ENCODE measurements at regions not wholly inside any gene's neighbourhood (a gene's known extent, or its start where the extent isn't known, plus 50 kb on each side); places are given as distances from the start of the nearest gene placed in this dataset.

DNA sequence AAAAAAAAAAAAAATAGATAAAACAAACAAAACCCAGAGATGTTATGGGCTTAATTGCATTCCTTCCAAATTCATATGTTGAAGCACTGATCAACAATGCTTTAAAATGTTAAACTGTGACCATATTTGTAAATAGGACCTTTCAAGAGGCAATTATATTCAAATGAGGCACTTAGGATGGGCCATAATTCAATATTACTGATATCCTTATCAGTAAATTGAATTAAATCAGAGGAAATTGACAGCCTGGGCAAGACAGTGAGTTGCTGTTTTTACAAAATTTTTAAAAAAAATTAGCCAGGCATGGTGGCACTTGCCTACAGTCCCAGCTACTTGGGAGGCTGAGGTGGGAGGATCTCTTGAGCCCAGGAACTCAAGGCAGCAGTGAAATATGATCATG lies 364.1 kb downstream of the GJA1 start:
- Mint-ChIP-seq H3K4me3 (no peak overlapping the region), H3K27ac (no peak overlapping the region), H3K36me3 (no peaks in the 10 kb centered on the region), H3K4me1 (no peaks in the 10 kb centered on the region), H3K27me3 (ENCODE audit: low read depth in 3 of 3) (no peaks in the 10 kb centered on the region), H3K9me3 (peaks cover 4 to 40% (median 14%) of the 10 kb centered on the region in 6 donors)
- DNase-seq: no peak

DNA sequence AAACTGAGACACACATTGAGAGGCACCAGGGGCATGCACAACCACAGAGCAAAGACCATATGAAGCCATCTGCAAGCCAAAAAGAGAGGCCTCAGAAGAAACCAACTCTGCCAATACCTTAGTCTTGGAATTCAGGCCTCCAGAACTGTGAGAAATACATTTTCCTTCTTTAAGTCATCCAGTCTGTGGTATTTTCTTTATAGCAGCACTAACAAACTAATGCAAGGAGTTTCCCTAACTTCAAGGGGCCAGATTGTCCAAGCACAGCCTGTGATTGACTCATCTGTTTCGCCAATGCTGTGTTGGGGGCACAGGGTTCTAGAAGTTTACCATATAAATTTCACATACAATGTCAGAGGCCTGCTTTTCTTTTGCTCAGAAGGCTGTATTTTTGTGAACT lies 364.6 kb downstream of the GJA1 start:
- Mint-ChIP-seq H3K27me3 (ENCODE audit: low read depth in 3 of 3) (no peaks in the 10 kb centered on the region), H3K4me1 (no peaks in the 10 kb centered on the region), H3K27ac (no peak overlapping the region), H3K36me3 (no peaks in the 10 kb centered on the region), H3K9me3 (peaks cover 4 to 40% (median 14%) of the 10 kb centered on the region in 6 donors), H3K4me3 (no peak overlapping the region)
- DNase-seq: no peak

- Mint-ChIP-seq H3K4me1 (no peaks in the 10 kb centered on the region), H3K36me3 (no peaks in the 10 kb centered on the region), H3K27ac (no peak overlapping the region), H3K9me3 (peaks cover 0 to 19% (median 5%) of the 10 kb centered on the region in 6 donors), H3K4me3 (no peak overlapping the region), H3K27me3 (ENCODE audit: low read depth in 3 of 3) (no peaks in the 10 kb centered on the region)
- no peak for DNase-seq
These were observed 370.7 kb downstream of the GJA1 start for GRCh38 chr6:121806116-121806515.

DNA sequence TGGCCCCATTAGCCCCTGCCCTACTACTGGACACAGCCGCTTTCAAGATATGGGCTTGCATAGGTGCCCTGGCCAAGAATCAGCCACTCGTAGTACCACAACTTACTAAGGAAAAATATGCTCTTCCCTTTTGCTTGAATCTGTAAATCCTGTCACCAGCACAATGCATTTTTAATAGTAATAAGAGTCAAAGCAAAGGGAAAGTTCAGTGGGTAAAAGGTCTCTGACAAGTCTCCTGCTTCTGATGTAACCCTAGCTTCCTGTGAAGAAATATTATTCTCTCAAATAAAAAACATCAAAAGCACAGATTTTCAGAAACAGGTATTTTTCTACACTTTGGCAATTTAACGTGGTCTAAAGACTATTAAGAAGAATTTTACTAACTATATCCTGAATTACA lies 373.8 kb downstream of the GJA1 start:
- H3K27ac Mint-ChIP-seq: no peak overlapping the region
- H3K9me3 Mint-ChIP-seq: peaks cover 0 to 9% (median 0%) of the 10 kb centered on the region in 6 donors
- H3K4me3 Mint-ChIP-seq: no peak overlapping the region

GRCh38 chr6:121810158-121811032 lies 374.9 kb downstream of the GJA1 start:
- Mint-ChIP-seq H3K27ac (no peak overlapping the region), H3K9me3 (peaks cover 0 to 9% (median under 1%) of the 10 kb centered on the region in 6 donors), H3K36me3 (no peaks in the 10 kb centered on the region), H3K27me3 (ENCODE audit: low read depth in 3 of 3) (no peaks in the 10 kb centered on the region), H3K4me1 (no peaks in the 10 kb centered on the region), H3K4me3 (no peak overlapping the region)
- DNase-seq: no peak

More for the DNA sequence above, 373.8 kb downstream of the GJA1 start:
- Mint-ChIP-seq H3K4me1 (no peaks in the 10 kb centered on the region), H3K27me3 (ENCODE audit: low read depth in 3 of 3) (no peaks in the 10 kb centered on the region), H3K36me3 (no peaks in the 10 kb centered on the region)
- no peak for DNase-seq

DNA sequence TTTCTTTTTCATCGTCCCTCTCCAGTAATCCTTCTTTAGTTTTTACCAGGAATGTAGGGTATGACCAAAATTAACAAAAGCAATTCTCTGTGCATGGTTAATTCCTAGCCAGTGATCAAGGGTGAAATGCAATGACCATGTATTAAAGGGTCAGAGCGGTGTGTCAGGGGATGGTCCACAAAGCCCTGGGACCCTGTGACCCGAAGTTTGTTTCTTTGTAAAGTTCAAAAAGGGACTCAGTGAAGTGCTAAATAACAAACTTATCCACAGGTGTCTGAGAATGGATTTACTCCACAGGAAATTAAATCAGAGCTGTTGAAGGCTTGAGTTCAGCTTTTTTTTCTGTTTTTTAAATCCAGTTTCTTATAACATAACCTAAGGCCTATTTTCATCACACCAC lies 375.7 kb downstream of the GJA1 start:
- H3K27ac Mint-ChIP-seq: no peak overlapping the region
- no peaks in the 10 kb centered on the region for H3K4me1 Mint-ChIP-seq
- H3K4me3 Mint-ChIP-seq: no peak overlapping the region
- H3K36me3 Mint-ChIP-seq: no peaks in the 10 kb centered on the region
- peaks cover 0 to 9% (median under 1%) of the 10 kb centered on the region in 6 donors for H3K9me3 Mint-ChIP-seq
- no peak for DNase-seq
- H3K27me3 Mint-ChIP-seq (ENCODE audit: low read depth in 3 of 3): no peaks in the 10 kb centered on the region

DNA sequence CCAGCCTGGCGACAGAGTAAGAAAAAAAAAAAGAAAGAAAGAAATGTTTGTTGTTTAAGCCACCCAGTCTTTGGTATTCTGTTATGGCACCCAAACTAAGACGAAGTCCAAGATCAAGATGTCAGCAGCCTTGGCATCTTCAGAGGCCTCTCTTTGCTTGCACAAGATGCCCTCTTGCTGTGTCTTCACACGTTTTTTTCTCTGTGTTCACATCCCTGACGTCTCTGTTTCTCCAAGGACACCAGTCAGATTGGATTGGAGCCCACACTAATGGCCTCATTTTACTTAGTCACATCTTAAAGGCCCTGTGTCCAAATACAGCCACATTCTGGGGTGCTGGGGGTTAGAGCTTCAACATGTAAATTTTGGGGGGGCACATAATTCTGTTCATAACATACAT lies 380.9 kb downstream of the GJA1 start:
- H3K36me3 Mint-ChIP-seq: no peaks in the 10 kb centered on the region
- no peaks in the 10 kb centered on the region for H3K4me1 Mint-ChIP-seq
- H3K27me3 Mint-ChIP-seq (ENCODE audit: low read depth in 3 of 3): no peaks in the 10 kb centered on the region
- no peak overlapping the region for H3K27ac Mint-ChIP-seq
- H3K4me3 Mint-ChIP-seq: no peak overlapping the region
- H3K9me3 Mint-ChIP-seq: peaks cover 0 to 19% (median 3%) of the 10 kb centered on the region in 6 donors
- DNase-seq: no peak

- Mint-ChIP-seq H3K36me3 (no peaks in the 10 kb centered on the region), H3K4me1 (no peaks in the 10 kb centered on the region), H3K27ac (no peak overlapping the region), H3K27me3 (ENCODE audit: low read depth in 3 of 3) (no peaks in the 10 kb centered on the region), H3K9me3 (peaks cover 0 to 25% (median 6%) of the 10 kb centered on the region in 6 donors), H3K4me3 (no peak overlapping the region)
- no peak for DNase-seq
These were observed 381.6 kb downstream of the GJA1 start for GRCh38 chr6:121816906-121817540.

GRCh38 chr6:121823437-121823851 lies 388.0 kb downstream of the GJA1 start:
- H3K27ac Mint-ChIP-seq: no peak overlapping the region
- H3K9me3 Mint-ChIP-seq: peaks cover 6 to 27% (median 7%) of the 10 kb centered on the region in 6 donors
- no peaks in the 10 kb centered on the region for H3K27me3 Mint-ChIP-seq (ENCODE audit: low read depth in 3 of 3)
- H3K4me1 Mint-ChIP-seq: no peaks in the 10 kb centered on the region
- H3K4me3 Mint-ChIP-seq: no peak overlapping the region
- H3K36me3 Mint-ChIP-seq: no peaks in the 10 kb centered on the region
- DNase-seq: no peak

DNA sequence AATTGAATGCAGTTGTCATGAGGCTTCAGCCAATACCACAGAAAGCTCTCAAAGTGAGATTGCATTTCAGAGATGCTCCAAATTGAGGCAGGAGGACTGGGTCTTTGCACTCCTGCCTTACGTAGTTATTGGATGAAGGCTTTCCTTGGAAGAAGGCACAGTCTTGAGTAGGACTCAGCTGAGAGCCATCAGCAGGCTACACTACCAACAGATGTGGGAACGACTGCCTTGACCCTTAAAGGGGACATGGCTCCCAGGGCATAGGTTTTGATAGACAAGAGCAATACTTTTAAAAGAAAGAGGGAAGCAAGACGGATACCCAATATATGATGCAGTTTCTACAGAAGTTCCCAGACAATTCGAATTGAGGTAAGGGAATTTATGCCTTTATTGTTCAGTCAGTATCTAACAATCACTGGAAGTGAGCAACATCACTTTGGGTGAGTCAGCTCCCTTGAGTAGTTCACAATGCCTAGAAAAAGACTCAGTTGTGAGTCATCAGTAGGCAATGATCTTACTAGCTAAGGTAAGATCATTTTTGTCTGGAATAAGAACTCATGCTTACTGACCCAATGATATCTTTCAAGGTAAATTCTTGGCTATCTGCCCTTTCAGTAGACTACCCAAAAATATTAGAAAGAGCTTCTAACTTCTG lies 390.8 kb downstream of the GJA1 start:
- H3K27ac Mint-ChIP-seq: no peak overlapping the region
- H3K4me1 Mint-ChIP-seq: no peaks in the 10 kb centered on the region
- no peak for DNase-seq
- H3K4me3 Mint-ChIP-seq: no peak overlapping the region
- no peaks in the 10 kb centered on the region for H3K36me3 Mint-ChIP-seq
- H3K9me3 Mint-ChIP-seq: peaks cover 5 to 13% (median 6%) of the 10 kb centered on the region in 6 donors
- H3K27me3 Mint-ChIP-seq (ENCODE audit: low read depth in 3 of 3): no peaks in the 10 kb centered on the region

DNA sequence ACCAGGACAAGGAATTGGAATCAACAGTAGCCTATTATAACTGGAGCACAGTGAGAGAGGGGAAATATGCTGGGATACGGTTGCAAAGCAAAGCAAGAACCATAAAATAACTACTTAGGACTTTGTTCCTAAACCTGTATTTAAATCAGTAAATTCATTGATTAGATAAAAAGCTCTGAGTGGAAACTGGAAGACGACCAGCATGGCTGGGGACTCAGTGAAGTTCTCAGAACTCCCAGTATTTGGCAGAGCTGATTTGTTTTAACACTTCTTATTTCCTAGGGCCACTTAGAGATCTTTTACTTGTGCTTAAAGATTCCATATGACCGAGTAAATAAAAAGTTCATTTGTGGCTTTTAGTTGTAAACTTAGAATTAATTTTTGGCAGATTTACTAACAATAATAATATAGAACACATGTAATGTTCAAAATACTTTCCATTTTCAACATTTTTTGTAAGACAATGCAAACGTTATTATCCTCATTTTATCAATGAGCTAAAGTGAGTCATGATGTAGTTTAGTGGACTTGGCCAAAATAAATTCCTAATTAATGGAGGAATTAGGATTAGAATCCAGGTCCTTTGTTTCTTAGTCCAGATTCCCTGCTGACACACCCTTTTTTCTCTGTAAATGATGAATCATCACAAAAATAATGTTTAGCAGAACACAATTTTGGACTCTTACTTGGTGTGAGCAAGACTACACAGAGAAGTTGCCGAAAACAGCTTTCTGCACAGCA lies 392.9 kb downstream of the GJA1 start:
- no peaks in the 10 kb centered on the region for H3K27me3 Mint-ChIP-seq (ENCODE audit: low read depth in 3 of 3)

DNA sequence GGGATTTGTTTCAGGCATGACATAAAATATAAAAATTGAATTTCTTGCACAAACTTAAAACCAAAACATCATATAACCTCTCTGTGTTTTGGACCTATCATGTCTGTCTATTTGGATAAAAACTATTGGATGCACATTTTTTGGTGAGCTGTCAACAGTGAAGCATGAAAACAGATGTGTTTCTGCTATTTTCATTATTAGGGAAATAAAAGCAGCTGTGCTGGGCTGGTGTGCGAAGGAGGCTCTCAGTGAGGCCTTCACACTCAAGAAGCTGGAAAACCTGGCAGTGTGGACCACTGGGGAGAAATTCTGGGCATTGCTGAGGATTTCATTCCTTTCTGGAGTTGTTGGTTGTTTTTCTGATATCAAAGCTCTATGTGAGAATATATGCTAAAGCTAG lies 395.3 kb downstream of the GJA1 start:
- H3K4me3 Mint-ChIP-seq: no peak overlapping the region
- no peak overlapping the region for H3K27ac Mint-ChIP-seq
- H3K9me3 Mint-ChIP-seq: peaks cover 4 to 28% (median 8%) of the 10 kb centered on the region in 6 donors
- H3K36me3 Mint-ChIP-seq: peaks cover 0 to 4% (median 0%) of the 10 kb centered on the region in 3 donors
- H3K27me3 Mint-ChIP-seq (ENCODE audit: low read depth in 3 of 3): no peaks in the 10 kb centered on the region
- DNase-seq: no peak
- H3K4me1 Mint-ChIP-seq: no peaks in the 10 kb centered on the region

More for the DNA sequence above, 392.9 kb downstream of the GJA1 start:
- H3K4me3 Mint-ChIP-seq: no peak overlapping the region
- no peaks in the 10 kb centered on the region for H3K4me1 Mint-ChIP-seq
- DNase-seq: no peak
- H3K27ac Mint-ChIP-seq: no peak overlapping the region
- no peaks in the 10 kb centered on the region for H3K36me3 Mint-ChIP-seq
- peaks cover 0 to 14% (median 5%) of the 10 kb centered on the region in 6 donors for H3K9me3 Mint-ChIP-seq

GRCh38 chr6:121835662-121836061 lies 400.2 kb downstream of the GJA1 start:
- peaks cover 4 to 10% of the 10 kb centered on the region in 2 donors for H3K4me1 Mint-ChIP-seq
- DNase-seq: no peak
- H3K27ac Mint-ChIP-seq: no peak overlapping the region
- peaks cover 0 to 4% (median 0%) of the 10 kb centered on the region in 3 donors for H3K36me3 Mint-ChIP-seq
- no peak overlapping the region for H3K4me3 Mint-ChIP-seq
- peaks cover 4 to 38% (median 7%) of the 10 kb centered on the region in 6 donors for H3K9me3 Mint-ChIP-seq
- no peaks in the 10 kb centered on the region for H3K27me3 Mint-ChIP-seq (ENCODE audit: low read depth in 3 of 3)

Measured in immature natural killer cell (primary cell).